NCI-H1417 (cell line): ENCODE measurements at regions not wholly inside any gene's neighbourhood (a gene's known extent, or its start where the extent isn't known, plus 50 kb on each side); places are given as distances from the start of the nearest gene placed in this dataset.
A peak's percentile ranks its signal among the peaks of the same experiment; 100 is the strongest.
"Not testable (repeated sequence)": the region's sequence is repeated elsewhere in the genome, so short reads cannot be mapped to it uniquely, and the experiment has no call there.

ENCODE experiments used
- DNase-seq, 3 experiments: peaks; one replicate each; lab custom pipeline; 2025; lab: John Stamatoyannopoulos, UW

DNA sequence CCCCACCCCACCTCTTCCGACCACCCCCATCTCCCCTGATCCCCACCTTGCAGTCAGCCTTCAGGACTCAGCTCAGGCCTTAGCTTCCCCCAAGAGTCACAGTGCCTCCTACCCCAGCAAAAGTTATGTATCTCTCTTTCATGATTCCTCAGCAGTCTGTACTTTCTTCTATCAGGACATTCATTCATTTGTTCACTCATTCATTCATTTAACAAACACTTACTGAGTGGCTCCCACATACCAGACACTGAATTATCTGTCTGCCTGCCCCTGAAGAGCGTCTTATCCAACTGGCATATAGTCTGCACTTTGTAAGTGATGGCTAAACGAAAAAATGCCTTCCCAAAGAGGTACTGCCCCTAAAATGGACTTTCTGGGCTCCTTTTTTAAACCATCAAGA is 114.4 kb upstream of the SLC35F3 start:
- DNase-seq = no peak

DNA sequence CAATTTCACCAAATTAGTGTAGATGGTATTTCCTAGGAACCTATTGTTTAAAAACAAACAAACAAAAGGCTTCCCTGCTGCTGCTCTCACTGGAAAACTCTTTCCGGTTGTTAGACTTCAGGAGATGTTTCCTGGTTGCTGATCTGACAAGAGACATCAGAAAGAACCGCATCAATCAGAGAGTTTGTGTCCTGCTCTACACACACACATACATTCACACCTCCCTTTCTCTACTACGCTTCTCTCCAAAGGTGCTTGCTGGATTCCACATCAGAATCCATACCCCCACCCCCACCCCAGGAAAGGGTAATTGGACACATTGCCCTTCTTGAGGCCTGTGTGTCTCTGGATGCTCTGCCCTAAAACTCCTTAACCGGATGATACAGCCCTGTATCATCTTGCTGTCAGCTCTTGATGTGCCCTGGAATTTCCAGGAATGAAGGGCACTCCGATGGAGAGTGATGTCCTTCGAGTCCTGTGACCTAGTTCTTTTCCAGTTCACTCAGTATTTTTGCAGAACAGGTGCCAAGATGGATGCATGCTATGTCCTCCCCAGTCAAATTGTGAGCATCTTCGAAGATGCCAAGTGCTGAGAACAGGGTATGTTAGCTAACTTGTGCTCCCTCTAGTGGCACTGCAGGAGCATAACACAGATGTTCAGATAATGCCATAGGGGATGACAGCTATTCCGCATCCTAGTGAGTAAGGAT is 113.7 kb upstream of the SLC35F3 start:
- DNase-seq = peak; percentile 40 to 82 (median 66)

DNA sequence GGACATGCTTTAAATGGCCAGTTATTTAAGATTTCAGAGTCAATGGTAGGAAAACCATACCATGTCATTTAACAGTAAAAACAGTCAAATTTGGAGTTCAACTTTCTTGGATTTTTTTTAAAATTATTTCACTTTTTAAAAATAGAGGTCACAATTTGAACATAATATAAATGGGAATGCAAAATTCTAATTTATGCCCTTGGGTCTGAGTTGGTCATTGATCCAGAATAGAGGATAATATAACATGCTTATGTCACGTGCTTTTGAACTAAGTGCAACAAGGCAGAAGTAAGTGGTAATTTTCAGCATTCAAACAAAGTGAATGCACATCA is 113.1 kb upstream of the SLC35F3 start:
- DNase-seq = peak in 1 of 3 experiments; percentile 40

DNA sequence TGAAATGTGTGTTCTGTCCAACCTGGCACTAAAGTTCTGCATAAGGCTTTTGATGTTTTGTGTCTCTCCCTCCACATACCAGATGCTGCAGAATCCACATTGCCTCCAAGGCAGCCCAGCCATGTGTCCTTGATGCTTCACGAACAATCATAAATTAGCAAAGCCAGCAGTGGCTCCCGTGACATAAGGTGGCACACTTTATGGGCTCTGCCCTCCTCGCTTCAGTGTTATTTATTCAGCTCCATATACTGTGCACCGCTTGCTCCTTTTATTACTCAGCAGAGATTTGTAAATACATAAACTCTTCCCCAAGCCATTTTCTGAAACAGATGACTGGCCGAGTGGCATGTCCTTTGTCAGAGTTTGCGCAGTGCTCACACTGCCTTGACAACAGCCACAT is 112.8 kb upstream of the SLC35F3 start:
- DNase-seq = peak in 1 of 3 experiments; percentile 40

DNA sequence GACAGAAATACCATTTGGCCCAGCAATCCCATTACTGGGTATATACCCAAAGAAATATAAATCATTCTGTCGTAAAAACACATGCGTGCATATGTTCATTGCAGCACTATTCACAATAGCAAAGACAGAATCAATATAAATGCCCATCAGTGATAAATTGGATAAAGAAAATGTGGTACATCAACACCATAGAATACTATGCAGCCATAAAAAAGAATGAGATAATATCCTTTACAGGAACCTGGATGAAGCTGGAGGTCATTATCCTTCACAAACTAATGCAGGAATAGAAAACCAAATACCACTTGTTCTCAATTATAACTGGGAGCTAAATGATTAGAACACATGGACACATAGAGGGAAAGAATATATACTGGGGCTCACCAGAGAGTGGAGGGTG is 109.6 kb upstream of the SLC35F3 start:
- no peak for DNase-seq

DNA sequence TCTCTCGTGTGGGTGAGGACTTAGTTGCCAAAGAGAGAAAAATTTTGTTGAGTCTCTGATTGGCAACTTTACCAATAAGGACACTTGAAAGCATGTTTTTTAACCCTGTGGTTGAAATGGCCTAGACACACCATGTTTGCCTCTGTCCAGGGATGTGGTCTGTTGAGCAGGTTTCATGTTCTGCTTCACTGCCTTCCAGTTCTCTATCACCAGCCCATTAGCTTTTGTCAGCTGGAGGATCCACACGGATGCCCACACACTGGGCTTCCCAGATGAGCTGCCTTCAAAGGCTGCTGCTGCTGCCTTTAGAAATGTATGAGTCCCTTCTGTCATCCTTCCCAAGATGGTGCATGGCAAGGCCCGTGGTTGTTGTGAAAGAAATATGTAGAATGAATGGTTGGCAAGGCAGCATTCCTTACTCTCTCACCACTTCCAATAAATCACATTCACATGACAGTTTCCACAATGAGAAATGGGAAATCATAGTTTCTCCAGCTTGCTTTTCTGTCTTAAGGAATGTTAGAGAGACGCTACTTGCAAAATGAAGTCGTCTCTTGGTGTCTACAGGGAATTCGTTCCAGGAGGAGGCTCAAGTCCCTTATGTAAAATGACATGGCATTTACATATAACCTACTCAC is 108.2 kb upstream of the SLC35F3 start:
- no peak for DNase-seq

DNA sequence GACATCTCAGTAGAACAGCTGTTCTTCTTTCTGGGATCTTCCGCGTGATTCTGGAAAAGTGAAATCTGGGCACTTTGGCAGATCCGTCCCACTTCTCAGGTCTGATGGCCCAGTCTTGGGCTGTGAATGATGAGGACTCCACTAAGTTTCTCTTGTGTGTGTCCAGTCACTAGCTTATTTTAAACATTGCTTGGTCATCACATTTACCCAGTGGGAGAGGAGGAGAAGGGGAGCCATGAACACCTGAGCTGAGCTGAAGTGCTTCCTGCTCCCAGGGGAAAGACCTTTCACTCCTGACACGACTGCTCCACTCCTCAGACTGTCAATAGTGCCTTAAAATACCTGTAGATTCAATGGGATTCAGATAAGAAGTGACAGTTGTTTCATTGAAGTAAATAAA is 101.9 kb upstream of the SLC35F3 start:
- no peak for DNase-seq

DNA sequence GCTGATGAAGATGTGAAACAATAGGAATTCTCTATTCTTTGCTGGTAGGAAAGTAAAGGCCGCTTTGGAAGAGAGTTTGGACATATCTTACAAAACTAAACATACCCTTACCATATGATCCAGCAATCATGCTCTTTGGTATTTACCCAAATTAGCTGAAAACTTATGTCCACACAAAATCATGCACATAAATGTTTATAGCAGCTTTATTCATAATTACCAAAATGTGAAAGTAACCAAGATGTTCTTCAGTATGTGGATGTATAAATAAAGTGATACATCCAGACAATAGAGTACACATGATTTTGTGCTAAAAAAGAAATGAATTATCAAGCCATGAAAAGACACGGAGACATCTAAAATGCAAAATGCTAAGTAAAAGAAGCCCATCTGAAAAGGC is 98.7 kb upstream of the SLC35F3 start:
- no peak for DNase-seq

DNA sequence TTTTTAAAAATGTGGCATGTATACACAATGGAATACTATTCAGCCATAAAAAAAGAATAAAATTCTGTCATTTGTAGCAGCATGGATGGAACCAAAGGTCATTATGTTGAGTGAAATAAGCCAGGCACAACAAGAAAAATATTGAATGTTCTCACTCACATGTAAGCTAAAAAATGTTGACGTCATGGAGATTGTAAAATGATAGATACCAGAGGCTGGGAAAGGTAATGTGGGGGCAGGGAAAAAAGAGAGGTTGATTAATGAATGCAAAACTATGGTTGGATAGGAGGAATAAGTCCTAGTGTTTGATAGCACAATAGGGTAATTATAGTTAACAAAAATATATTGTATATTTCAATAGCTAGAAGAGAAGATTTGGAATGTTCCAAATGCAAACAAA is 89.1 kb upstream of the SLC35F3 start:
- no peak for DNase-seq

DNA sequence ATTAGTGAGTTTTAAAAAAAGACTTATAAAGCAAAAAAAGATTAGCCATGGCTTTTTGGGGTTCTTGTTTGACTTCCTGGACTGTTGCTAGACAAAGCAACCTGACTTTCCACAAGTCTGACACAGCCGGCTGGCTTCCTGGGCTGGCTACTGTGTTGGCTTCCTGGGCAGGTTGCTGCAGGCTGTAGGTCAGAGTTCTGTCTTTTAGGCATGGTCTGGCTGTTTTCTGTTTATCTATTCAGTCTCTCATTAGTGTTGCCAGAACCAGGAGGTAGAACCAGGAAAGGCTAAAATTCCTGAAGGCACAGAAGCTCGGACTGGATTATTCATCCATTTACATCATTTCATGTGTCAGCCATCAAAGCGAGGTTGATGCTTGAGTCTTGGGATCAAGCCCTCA is 88.6 kb upstream of the SLC35F3 start:
- no peak for DNase-seq

DNA sequence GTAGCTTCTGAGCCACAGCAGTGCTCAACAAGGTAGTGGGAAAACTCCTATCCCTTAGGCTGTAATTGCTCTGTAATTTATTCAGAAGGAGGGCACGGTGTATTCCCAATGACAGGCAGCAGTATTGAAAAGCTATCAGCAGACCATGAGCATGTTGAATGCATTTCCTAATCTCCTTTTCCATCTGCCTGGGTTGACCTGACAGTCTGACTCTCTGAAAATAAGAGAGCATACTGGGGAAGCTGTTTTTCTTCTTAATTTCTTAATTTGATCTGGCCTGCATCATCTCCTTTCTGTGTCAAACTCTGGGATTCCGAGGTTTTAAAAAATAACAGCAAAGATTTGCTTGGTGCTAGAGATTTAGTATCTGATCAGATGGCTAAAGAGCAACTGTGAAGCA is 88.1 kb upstream of the SLC35F3 start:
- no peak for DNase-seq

DNA sequence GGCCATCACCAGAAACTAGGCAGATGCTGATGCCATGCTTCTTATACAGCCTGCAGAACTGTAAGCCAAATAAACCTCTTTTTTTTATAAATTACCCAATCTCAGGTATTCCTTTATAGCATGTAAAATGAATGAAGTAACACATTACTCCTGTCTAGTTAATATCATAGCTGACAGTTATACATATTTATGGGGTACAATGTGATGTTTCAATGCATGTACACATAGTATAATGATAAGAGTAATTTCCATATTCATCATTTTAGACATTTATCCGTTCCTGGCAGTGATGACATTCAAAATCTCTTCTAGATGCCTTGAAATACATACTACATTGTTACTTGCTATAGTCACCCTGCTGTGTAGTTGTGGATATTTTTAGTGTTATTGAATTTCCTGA is 85.4 kb upstream of the SLC35F3 start:
- no peak for DNase-seq

DNA sequence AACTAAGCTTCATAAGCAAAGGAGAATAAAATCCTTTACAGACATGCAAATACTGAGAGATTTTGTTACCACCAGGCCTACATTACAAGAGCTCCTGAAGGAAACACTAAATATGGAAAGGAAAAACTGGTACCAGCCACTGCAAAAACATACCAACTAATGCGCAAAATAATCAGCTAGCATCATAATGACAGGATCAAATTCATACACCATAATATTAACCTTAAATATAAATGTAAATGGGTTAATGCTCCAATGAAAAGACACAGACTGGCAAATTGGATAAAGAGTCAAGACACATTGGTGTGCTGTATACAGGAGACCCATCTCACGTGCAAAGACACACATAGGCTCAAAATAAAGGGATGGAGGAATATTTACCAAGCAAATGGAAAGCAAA is 80.3 kb upstream of the SLC35F3 start:
- not testable (repeated sequence) for DNase-seq

DNA sequence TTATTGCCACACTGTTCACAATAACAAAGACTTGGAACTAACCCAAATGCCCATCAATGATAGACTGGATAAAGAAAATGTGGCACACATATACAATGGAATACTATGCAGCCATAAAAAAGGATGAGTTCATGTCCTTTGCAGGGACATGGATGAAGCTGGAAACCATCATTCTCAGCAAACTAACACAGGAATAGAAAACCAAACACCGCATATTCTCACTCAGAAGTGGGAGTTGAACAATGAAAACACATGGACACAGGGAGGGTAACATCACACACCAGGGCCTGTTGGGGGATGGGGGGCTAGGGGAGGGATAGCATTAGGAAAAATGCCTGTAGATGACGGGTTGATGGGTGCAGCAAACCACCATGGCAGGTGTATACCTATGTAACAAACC is 76.5 kb upstream of the SLC35F3 start:
- not testable (repeated sequence) for DNase-seq

DNA sequence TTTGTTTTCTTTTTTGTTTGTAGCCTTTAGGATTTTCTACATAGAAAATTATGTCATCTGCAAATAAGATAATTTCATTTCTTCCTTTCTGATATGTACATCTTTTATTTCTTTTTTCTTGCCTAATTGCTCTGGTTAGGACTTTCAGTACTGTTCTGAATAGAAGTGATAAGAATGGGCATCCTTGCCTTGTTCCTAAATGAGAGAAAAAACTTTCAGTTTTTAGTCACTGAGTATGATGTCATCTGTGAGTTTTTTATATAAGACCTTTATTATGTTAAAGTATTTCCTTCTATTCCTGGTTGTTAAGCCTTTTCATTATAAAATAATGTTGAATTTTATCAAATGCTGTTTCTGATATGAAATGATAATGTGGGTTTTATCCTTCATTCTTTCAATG is 76.0 kb upstream of the SLC35F3 start:
- no peak for DNase-seq

DNA sequence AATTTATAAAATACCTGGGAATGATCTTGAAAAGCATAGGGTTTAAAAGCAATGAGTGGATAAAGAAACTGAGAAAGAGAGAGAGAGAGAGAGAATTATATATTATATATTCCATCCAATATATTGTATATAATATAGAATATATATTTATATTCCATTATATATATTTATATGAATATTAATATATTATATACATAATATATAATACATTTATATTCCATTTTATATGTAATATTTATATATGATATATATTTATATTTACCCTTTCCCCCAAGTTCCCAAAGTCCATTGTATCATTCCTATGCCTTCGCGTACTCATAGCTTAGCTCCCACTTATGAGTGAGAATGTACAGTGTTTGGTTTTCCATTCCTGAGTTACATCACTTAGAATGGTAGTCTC is 69.9 kb upstream of the SLC35F3 start:
- DNase-seq = no peak

DNA sequence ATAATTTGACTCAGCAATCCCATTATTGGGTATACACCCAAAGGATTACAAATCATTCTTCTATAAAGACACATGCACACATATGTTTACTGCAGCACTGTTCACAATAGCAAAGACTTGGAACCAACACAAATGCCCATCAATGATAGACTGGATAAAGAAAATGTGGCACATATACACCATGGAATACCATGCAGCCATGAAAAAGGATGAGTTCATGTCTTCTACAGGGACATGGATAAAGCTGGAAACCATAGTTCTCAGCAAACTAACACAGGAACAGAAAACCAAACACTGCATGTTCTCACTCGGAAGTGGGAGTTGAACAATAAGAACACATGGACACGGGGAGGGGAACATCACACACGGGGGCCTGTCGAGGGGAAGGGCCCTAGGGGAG is 66.3 kb upstream of the SLC35F3 start:
- DNase-seq = not testable (repeated sequence)

DNA sequence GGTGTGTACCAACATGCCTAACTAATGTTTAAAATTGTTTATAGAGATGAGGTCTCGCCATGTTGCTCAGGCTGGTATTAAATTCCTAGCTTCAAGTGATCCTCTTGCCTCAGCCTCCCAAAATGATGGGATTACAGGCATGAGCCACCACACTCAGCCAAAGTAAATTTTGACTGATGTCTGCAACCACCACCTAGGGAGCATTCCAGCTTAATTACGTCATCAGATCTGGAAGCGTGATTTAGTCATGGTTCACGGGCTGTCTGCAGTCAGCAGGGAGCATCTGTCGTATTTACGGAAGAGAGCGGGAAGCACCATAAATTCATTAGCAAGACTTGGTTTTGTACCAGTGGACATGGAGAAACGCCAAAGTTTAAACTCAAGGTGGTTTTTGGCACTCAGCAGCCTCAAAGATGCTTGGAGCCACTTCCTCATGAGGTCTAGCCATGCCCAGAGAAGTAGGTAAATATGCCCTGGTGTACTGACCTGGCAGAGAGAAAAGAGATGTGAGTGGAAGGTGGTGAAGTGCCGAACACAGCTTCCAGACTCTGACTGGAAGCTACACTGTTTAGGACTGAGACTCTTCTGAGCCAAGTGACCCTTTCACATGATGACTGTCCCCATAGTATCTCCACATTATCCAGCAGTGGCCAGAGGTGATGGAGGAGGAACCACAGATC is 60.8 kb upstream of the SLC35F3 start:
- no peak for DNase-seq

DNA sequence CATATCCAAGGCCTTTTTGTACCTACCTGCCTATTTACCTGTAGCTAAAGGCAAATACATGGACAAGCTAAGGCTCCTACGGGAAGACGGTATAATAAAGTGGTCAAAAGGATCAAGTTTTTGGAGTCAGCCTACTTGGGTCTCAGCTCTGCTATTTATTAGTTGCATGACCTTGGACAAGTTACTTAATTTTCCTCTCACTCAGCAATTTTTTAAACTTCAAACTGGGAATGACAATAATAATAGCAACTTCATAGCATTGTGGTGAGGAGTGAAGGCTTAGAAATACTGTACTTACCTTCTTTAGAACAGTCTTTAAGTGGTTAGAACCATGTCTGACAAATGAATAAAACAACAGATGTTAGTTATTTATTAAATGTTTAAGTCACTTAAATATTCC is 60.2 kb upstream of the SLC35F3 start:
- DNase-seq = no peak

DNA sequence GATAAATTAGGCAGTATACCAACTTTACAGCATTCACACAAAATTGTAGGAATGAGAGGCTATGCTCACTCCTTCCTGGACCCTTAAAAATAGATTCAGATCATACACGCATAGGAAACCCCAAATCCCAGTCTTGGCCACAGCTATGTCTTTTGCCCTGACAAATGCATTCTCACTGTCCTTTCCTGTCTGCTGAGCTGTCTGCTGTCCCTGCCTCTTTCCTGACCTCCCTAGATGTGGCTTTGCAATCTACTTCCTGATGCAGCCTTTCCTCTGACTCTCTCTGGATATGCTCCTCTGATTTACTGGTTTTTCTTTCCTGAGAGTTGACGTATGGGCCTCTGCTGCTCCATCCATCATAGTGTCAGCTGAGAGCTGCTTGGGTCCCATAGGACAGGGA is 59.8 kb upstream of the SLC35F3 start:
- no peak for DNase-seq
